Breast epithelium (tissue), 3 donors: ENCODE measurements at regions not wholly inside any gene's neighbourhood (a gene's known extent, or its start where the extent isn't known, plus 50 kb on each side); places are given as distances from the start of the nearest gene placed in this dataset.

Experiments
- POLR2A ChIP-seq: fragments of 450-650 bp; IDR thresholded peaks from one replicate; pipeline ENCODE4 v1.6.1; 2016; ENCODE audit warnings: antibody characterized with exemption, mild to moderate bottlenecking, moderate library complexity
- POLR2AphosphoS5 ChIP-seq, 3 donors: sonication (generic); formaldehyde crosslinking; IDR thresholded peaks; one replicate each; pipeline ENCODE4 v1.6.1; 2017; ENCODE audit warnings: antibody characterized with exemption in 3 of 3

DNA sequence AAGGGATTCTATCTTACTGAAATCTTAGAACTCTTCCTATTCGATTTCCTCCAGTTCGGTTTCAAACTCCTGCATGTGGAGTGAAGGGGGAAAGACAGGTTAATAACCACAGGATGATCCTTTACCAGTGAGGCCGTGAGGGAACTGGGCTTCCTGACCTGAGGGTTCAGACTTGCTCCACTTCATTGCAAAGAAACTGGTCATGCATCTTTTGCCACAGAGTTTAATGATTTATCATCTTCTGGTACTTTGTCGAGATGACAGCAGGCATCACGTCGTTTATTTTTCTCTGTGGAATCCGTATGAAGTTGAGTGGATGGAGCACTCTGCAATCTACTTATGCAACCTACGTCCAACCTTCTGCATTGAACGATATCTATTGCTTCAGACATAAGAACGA lies 145.9 kb upstream of the NLGN4X start:
- no peak for TF ChIP-seq POLR2A
- no peak for TF ChIP-seq POLR2AphosphoS5 (IDR thresholded peaks at IDR 0.05)
